SK-N-SH (cell line): ENCODE measurements at regions not wholly inside any gene's neighbourhood (a gene's known extent, or its start where the extent isn't known, plus 50 kb on each side); places are given as distances from the start of the nearest gene placed in this dataset.

Experiments
- CHD2 ChIP-seq: fragments of 150-350 bp; IDR thresholded peaks from 2 replicates; pipeline ENCODE4 v1.6.1; 2018; ENCODE audit warnings: low read length; ENCODE audit not compliant: partially characterized antibody
- CTCF ChIP-seq: fragments of 200-600 bp; sonication (generic); IDR thresholded peaks from 2 replicates; pipeline ENCODE4 v1.6.1; 2017; ENCODE audit warnings: antibody characterized with exemption, mild to moderate bottlenecking, moderate library complexity
- EP300 ChIP-seq, 2 experiments: IDR thresholded peaks; 2 replicates each; pipeline versions ENCODE4 v1.4.0 to v1.6.1; 2012; ENCODE audit warnings: borderline replicate concordance in 1 of 2, low read depth in 1 of 2, low read length in 1 of 2
- JUND ChIP-seq: IDR thresholded peaks from 2 replicates; pipeline ENCODE4 v1.4.0; 2012
- MAX ChIP-seq: IDR thresholded peaks from 2 replicates; pipeline ENCODE4 v1.4.0; 2012; ENCODE audit warnings: low read depth
- MXI1 ChIP-seq: IDR thresholded peaks from 2 replicates; pipeline ENCODE4 v1.6.1; 2012; ENCODE audit warnings: mild to moderate bottlenecking, low read depth, low read length, improper control_type of control experiment
- POLR2AphosphoS5 ChIP-seq: IDR thresholded peaks from 2 replicates; pipeline ENCODE4 v1.6.1; 2012; ENCODE audit warnings: low read depth, low read length
- RAD21 ChIP-seq: IDR thresholded peaks from 2 replicates; pipeline ENCODE4 v1.6.1; 2012; ENCODE audit warnings: mild to moderate bottlenecking, low read length
- RXRA ChIP-seq: IDR thresholded peaks from 2 replicates; pipeline ENCODE4 v1.4.0; 2012; ENCODE audit warnings: low read depth, mild to moderate bottlenecking, borderline replicate concordance
- SIN3A ChIP-seq: IDR thresholded peaks from 2 replicates; pipeline ENCODE4 v1.6.1; 2012; ENCODE audit warnings: low read depth, mild to moderate bottlenecking, low read length, moderate library complexity, borderline replicate concordance
- TAF1 ChIP-seq: IDR thresholded peaks from 2 replicates; pipeline ENCODE4 v1.6.1; 2012; ENCODE audit warnings: low read depth, mild to moderate bottlenecking, low read length, moderate library complexity, borderline replicate concordance
- YY1 ChIP-seq: IDR thresholded peaks from 2 replicates; pipeline ENCODE4 v1.4.0; 2012; ENCODE audit warnings: low read depth, mild to moderate bottlenecking
- ZBTB33 ChIP-seq: IDR thresholded peaks from 2 replicates; pipeline ENCODE4 v1.4.0; 2012; ENCODE audit warnings: low read depth, borderline replicate concordance

- peak; percentile 22; the same call in 1 of the 2 replicates for TF ChIP-seq CTCF
- no peak for TF ChIP-seq SIN3A
- TF ChIP-seq EP300 (IDR thresholded peaks at IDR 0.05; ENCODE audit: borderline replicate concordance in 1 of 2, low read depth in 1 of 2, low read length in 1 of 2), result no peak
- no peak for TF ChIP-seq MAX
- no peak for TF ChIP-seq MXI1
- no peak for TF ChIP-seq RXRA
- no peak for TF ChIP-seq ZBTB33
- TF ChIP-seq TAF1, result no peak
- TF ChIP-seq JUND, result no peak
- TF ChIP-seq POLR2AphosphoS5, result no peak
- TF ChIP-seq YY1, result no peak
- no peak for TF ChIP-seq RAD21
- no peak for TF ChIP-seq CHD2
These were observed 73.9 kb upstream of the TANC1 start for GRCh38 chr2:158894572-158894971.
